ENCODE measurements at regions not wholly inside any gene's neighbourhood (a gene's known extent, or its start where the extent isn't known, plus 50 kb on each side); places are given as distances from the start of the nearest gene placed in this dataset.

DNA sequence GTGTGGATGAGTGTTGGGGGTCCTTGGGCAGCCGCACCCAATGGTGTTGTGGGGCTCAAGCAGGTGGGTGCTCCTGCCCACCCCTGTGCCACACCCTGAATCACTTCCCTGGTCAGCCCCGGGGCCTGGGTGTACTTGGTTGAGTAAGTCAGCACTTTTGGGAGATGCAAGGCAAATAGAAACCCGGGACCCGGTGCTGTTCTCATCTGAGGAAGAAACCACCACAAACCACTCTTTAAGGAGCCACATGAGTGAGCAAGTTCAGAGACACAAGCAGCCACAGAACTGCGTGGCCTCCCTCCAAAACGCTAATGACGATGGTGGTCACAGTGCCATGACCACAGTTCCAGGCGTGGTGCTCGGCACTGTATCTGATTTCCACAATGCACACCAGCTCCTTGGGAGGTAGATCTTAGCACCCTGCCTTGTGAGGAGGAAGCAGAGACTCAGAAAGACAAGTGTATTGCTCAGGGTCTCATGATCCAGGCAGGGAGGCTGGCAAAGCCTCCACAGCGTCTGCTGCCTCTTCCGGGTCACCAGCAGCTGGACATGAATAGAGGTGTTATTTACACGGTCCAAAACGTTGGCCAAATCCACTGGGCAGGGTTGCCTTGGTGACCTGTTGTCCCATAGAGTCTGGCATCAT lies 118.2 kb upstream of the ALDH1A3 start:
- no peaks in the 10 kb centered on the region for H3K4me1 ChIP-seq (ENCODE audit: insufficient read depth, low read length)
- no peaks in the 10 kb centered on the region for H3K9me3 ChIP-seq (ENCODE audit: control insufficient read depth in 1 of 2, low read length in 2 of 2)
- Mint-ChIP-seq H3K27me3 (peaks cover 21 to 26% of the 10 kb centered on the region in 2 donors), H3K27ac (peak overlapping the region in 1 of 7 donors; percentile 20), H3K9me3 (no peaks in the 10 kb centered on the region), H3K36me3 (no peaks in the 10 kb centered on the region), H3K4me1 (no peaks in the 10 kb centered on the region), H3K4me3 (no peak overlapping the region)
- H3K27me3 ChIP-seq (ENCODE audit: insufficient read depth, low read length): peaks cover 4% of the 10 kb centered on the region
- no peak overlapping the region for H3K27ac ChIP-seq (ENCODE audit: low read depth, low read length)
- intact Hi-C loops (cut with micrococcal nuclease): no loop called here
- ChIA-PET CTCF (ENCODE audit: partially characterized antibody) (no interaction called here), POLR2A (ENCODE audit: partially characterized antibody) (no interaction called here)
- no peak for DNase-seq
- no peaks in the 10 kb centered on the region for H3K36me3 ChIP-seq (ENCODE audit: insufficient read depth, low read length)
- no peak overlapping the region for H3K4me3 ChIP-seq (ENCODE audit: low read length in 2 of 2)

DNA sequence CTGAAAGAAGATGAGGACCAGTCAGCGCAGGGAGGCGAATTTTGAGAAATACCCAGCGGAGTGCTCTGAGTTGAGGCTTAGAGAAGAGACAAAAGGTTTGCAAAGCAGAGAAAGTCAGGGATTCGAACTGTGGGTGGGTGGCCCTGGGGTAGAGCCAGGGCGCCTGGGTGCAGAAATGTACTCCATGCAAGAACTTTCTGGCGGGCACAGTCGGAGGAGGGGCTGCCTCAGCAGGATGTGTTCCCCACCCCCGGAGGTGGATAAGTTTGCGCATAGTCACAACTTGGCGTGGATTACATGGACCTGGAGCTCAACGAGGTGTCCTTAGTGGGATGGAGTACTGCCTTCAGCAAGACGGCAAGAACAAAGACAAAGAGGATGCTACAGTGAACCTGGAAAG lies 117.3 kb upstream of the ALDH1A3 start:
- Histone ChIP-seq H3K36me3 (ENCODE audit: insufficient read depth, low read length) (no peaks in the 10 kb centered on the region), H3K4me1 (ENCODE audit: insufficient read depth, low read length) (no peaks in the 10 kb centered on the region), H3K27me3 (ENCODE audit: insufficient read depth, low read length) (peaks cover 4% of the 10 kb centered on the region), H3K27ac (ENCODE audit: low read depth, low read length) (no peak overlapping the region), H3K9me3 (ENCODE audit: control insufficient read depth in 1 of 2, low read length in 2 of 2) (no peaks in the 10 kb centered on the region), H3K4me3 (ENCODE audit: low read length in 2 of 2) (no peak overlapping the region)
- Mint-ChIP-seq H3K4me3 (no peak overlapping the region), H3K9me3 (no peaks in the 10 kb centered on the region), H3K36me3 (no peaks in the 10 kb centered on the region), H3K27ac (no peak overlapping the region), H3K4me1 (no peaks in the 10 kb centered on the region), H3K27me3 (peaks cover 18 to 26% of the 10 kb centered on the region in 2 donors)
- CTCF ChIA-PET (ENCODE audit: partially characterized antibody): no interaction called here
- DNase-seq: no peak
- intact Hi-C loops (cut with micrococcal nuclease): no loop called here
- POLR2A ChIA-PET (ENCODE audit: partially characterized antibody): no interaction called here

GRCh38 chr15:100762913-100763834 lies 116.5 kb upstream of the ALDH1A3 start:
- peaks cover 15 to 26% of the 10 kb centered on the region in 2 donors for H3K27me3 Mint-ChIP-seq
- no peaks in the 10 kb centered on the region for H3K9me3 ChIP-seq (ENCODE audit: control insufficient read depth in 1 of 2, low read length in 2 of 2)
- H3K4me3 Mint-ChIP-seq: no peak overlapping the region
- no peaks in the 10 kb centered on the region for H3K27me3 ChIP-seq (ENCODE audit: insufficient read depth, low read length)
- H3K36me3 ChIP-seq (ENCODE audit: insufficient read depth, low read length): no peaks in the 10 kb centered on the region
- H3K27ac Mint-ChIP-seq: no peak overlapping the region
- DNase-seq: no peak
- no peaks in the 10 kb centered on the region for H3K36me3 Mint-ChIP-seq
- no peaks in the 10 kb centered on the region for H3K9me3 Mint-ChIP-seq
- ChIA-PET POLR2A (ENCODE audit: partially characterized antibody) (no interaction called here), CTCF (ENCODE audit: partially characterized antibody) (no interaction called here)
- no peak overlapping the region for H3K27ac ChIP-seq (ENCODE audit: low read depth, low read length)
- intact Hi-C loops (cut with micrococcal nuclease): no loop called here
- H3K4me3 ChIP-seq (ENCODE audit: low read length in 2 of 2): no peak overlapping the region
- H3K4me1 ChIP-seq (ENCODE audit: insufficient read depth, low read length): no peaks in the 10 kb centered on the region
- no peaks in the 10 kb centered on the region for H3K4me1 Mint-ChIP-seq

DNA sequence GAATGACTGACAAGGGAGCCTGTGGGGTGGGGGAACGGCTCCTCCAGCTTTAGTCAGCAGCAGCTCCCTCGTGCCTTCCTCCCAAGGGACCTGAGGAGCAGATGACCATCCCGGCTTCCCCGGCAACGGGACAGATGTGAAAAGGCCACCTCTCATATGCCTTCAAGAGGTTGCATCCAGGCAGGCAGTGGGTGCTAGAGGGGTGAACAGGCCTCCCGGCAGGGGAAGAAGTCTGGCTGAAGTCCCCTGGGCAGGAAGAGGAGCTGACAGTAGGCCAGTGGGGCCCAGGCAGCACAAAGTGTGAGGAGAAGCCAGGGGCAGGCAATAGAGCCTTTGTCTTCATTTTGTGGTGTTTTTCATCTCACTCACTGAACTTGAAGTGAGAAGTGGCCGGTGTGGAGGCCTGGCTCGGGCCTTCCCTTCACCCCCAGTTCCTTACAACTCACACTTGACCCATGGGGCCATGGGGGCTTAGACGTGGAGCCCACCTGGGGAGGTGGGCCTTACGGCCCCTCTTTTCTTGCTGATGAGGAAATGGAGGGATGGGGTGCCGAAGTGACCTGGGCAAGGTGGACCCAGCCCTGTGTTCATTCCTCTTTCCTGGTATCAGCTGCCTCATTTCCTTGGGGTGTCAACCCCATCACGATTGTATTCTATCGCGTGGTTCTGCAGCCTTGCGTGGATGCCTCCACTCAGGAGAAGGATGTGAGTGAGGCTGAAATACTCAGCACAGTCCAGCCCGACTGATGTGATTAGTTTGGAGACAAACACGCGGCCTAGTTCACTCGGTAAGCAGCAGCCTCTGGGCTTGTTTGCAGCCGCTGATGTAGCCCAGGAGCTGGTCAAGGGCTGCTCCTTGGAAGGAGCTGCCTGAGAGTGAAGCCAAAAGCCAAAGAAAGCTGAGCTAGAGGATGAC lies 115.5 kb upstream of the ALDH1A3 start:
- H3K9me3 Mint-ChIP-seq: no peaks in the 10 kb centered on the region
- Histone ChIP-seq H3K4me3 (ENCODE audit: low read length in 2 of 2) (no peak overlapping the region), H3K27me3 (ENCODE audit: insufficient read depth, low read length) (no peaks in the 10 kb centered on the region), H3K36me3 (ENCODE audit: insufficient read depth, low read length) (no peaks in the 10 kb centered on the region), H3K27ac (ENCODE audit: low read depth, low read length) (no peak overlapping the region), H3K4me1 (ENCODE audit: insufficient read depth, low read length) (no peaks in the 10 kb centered on the region), H3K9me3 (ENCODE audit: control insufficient read depth in 1 of 2, low read length in 2 of 2) (no peaks in the 10 kb centered on the region)
- DNase-seq: no peak
- ChIA-PET CTCF (ENCODE audit: partially characterized antibody) (no interaction called here), POLR2A (ENCODE audit: partially characterized antibody) (no interaction called here)
- no peak overlapping the region for H3K27ac Mint-ChIP-seq
- no peaks in the 10 kb centered on the region for H3K36me3 Mint-ChIP-seq
- H3K27me3 Mint-ChIP-seq: peaks cover 14 to 24% of the 10 kb centered on the region in 2 donors
- intact Hi-C loops (cut with micrococcal nuclease): no loop called here
- no peaks in the 10 kb centered on the region for H3K4me1 Mint-ChIP-seq
- no peak overlapping the region for H3K4me3 Mint-ChIP-seq

DNA sequence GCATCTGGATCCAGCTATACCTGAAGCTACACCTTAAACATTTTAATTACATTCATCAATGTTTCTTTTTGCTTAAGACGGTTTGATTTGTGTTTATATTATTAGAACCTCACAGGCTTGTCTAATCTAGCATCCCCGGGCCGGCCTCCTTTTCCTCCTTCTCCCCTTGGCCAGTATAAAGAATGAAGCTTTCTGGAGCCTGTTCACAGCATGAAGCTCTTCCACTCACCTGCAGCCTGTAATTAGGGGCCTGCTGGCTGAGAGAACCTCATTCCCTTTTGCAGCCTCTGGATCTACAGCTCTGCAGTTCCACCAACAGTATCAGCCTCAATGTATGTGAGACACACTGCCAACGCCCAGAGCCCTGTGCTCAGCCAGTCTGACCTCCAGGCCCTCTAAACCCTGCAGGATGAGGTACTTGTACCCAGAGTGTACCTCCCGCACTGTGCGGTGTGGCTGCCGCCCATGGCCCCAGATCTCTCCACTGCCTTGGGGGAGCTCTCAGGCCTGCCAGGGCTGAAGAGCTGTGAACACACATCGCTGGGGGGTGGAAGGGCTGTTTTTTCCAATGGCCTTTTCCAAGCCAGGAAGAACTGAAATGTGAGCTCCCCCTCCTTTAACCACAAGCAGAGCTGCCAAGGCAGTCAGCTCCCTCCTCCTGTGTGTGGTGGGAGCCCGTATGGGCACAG lies 114.7 kb upstream of the ALDH1A3 start:
- DNase-seq: no peak
- CTCF ChIA-PET (ENCODE audit: partially characterized antibody): no interaction called here

DNA sequence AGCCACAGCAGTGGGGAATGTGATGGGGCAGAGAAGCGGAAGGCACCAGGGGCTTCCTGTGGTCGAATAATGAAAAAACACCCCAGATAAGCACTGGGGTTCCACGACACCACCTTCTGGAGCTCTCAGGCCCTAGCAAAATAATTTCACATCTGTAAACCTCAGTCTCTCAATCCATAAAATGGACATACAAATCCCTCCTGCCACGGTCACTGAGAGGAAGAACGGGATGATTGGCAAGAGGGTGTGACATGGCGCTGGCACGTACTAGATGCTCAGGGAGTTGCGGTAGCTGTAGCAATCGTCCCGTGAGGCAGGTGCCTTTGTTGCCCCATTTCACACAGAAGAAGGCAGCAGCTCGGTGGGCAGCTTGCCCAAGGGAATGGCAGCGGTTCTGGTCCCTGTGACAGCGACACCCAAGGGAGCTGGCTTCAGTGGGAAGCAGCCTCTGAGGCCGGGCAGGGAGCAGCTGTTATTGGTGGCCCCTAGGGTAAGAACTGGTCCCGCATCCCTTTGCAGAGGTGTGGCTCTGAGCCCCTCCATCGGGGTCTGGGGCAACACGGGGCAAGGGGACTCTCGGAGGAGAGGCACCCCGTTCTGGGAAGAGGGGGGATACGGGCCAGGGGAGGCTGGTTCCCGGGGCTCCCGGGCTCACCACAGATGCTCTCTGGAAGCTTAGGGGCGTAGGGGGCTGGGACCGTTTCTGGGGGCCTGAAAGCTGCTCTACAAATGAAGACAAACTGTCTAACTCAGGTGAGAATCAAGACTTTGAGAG lies 114.0 kb upstream of the ALDH1A3 start:
- Histone ChIP-seq H3K9me3 (ENCODE audit: control insufficient read depth in 1 of 2, low read length in 2 of 2) (no peaks in the 10 kb centered on the region), H3K27me3 (ENCODE audit: insufficient read depth, low read length) (no peaks in the 10 kb centered on the region), H3K4me1 (ENCODE audit: insufficient read depth, low read length) (no peaks in the 10 kb centered on the region), H3K36me3 (ENCODE audit: insufficient read depth, low read length) (no peaks in the 10 kb centered on the region), H3K4me3 (ENCODE audit: low read length in 2 of 2) (no peak overlapping the region), H3K27ac (ENCODE audit: low read depth, low read length) (no peak overlapping the region)
- POLR2A ChIA-PET (ENCODE audit: partially characterized antibody): no interaction called here
- CTCF ChIA-PET (ENCODE audit: partially characterized antibody): no interaction called here
- no peak overlapping the region for H3K4me3 Mint-ChIP-seq
- no peak overlapping the region for H3K27ac Mint-ChIP-seq
- intact Hi-C loops (cut with micrococcal nuclease): no loop called here
- H3K4me1 Mint-ChIP-seq: no peaks in the 10 kb centered on the region
- H3K27me3 Mint-ChIP-seq: peaks cover 9 to 13% of the 10 kb centered on the region in 2 donors
- H3K9me3 Mint-ChIP-seq: no peaks in the 10 kb centered on the region
- no peaks in the 10 kb centered on the region for H3K36me3 Mint-ChIP-seq
- no peak for DNase-seq

More for the DNA sequence above, 114.7 kb upstream of the ALDH1A3 start:
- no peaks in the 10 kb centered on the region for H3K9me3 ChIP-seq (ENCODE audit: control insufficient read depth in 1 of 2, low read length in 2 of 2)
- H3K27ac Mint-ChIP-seq: no peak overlapping the region
- POLR2A ChIA-PET (ENCODE audit: partially characterized antibody): no interaction called here
- H3K27me3 ChIP-seq (ENCODE audit: insufficient read depth, low read length): no peaks in the 10 kb centered on the region
- no peaks in the 10 kb centered on the region for H3K36me3 Mint-ChIP-seq
- H3K4me1 Mint-ChIP-seq: no peaks in the 10 kb centered on the region
- H3K9me3 Mint-ChIP-seq: no peaks in the 10 kb centered on the region
- H3K27me3 Mint-ChIP-seq: peaks cover 9 to 17% of the 10 kb centered on the region in 2 donors
- H3K4me3 Mint-ChIP-seq: no peak overlapping the region
- H3K4me3 ChIP-seq (ENCODE audit: low read length in 2 of 2): no peak overlapping the region
- intact Hi-C loops (cut with micrococcal nuclease): no loop called here
- no peaks in the 10 kb centered on the region for H3K4me1 ChIP-seq (ENCODE audit: insufficient read depth, low read length)
- H3K27ac ChIP-seq (ENCODE audit: low read depth, low read length): no peak overlapping the region
- H3K36me3 ChIP-seq (ENCODE audit: insufficient read depth, low read length): no peaks in the 10 kb centered on the region

Measured in CD4-positive, alpha-beta memory T cell (primary cell).